GM18873 (cell line): ENCODE measurements at regions not wholly inside any gene's neighbourhood (a gene's known extent, or its start where the extent isn't known, plus 50 kb on each side); places are given as distances from the start of the nearest gene placed in this dataset.

Source experiments
- ATAC-seq: cut with Tn5 transposase; IDR thresholded peaks from one replicate; pipeline ENCODE4 v1.9.1; 2021; ENCODE audit warnings: mild to moderate bottlenecking, moderate library complexity, moderate number of reproducible peaks; ENCODE audit not compliant: unreplicated experiment, low FRiP score

GRCh38 chr2:82511894-82512293, 1947.2 kb downstream of the SUCLG1 start:
- ATAC-seq: no peak

DNA sequence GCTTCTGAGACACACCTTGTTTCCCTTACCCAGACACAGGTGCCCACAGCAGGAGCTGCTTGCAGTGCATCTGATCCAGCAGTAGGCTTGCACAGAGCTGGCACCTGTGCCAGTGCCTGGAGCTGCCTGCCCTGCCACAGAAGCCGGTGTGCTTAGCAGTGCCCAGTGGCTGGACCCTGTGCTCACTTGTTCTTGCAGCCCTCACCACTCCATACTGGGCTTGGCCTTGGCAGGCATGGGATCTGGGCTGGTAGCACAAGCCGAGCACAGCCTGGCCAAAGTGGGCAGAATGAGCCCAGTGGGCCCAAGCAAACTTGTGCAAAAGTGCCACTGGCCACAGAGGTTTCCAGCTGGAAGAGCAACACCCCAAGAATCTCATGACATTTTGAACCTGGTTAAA, 1950.4 kb downstream of the SUCLG1 start:
- no peak for ATAC-seq

DNA sequence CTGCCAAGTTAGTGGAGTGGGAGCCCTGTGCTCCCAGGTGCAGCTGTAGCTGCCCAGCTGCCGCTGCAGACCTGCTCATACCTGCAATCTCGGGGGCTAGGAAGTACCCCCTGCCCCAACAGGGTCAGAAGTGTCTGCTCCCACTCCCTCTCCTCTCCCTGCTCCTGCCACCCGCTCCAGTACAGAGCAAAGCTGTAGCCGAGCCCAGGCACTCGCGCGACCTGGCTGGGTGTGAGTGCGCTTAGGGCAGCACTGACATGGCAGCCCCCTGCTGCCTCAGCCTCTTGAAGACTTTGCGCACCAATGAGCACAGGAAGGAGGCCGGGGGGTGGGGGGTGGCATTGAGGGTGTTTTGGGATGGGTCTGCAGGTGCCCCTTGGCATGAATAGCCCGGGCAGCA, 1951.4 kb downstream of the SUCLG1 start:
- no peak for ATAC-seq

DNA sequence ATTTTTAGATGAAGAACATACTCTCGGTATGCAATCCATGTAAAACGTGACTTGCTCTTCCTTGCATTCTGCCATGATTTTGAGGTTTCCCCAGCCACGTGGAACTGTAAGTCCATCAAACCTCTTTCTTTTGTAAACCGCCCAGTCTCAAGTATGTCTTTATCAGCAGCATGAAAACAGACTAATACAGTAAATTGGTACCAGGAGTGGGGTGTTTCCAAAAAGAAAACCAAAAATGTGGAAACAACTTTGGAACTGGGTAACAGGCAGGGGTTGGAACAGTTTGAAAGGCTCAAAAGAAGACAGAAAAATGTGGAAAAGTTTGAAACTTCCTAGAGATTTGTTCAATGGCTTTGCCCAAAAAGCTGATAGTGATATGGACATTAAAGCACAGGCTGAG, 1957.9 kb downstream of the SUCLG1 start:
- no peak for ATAC-seq

- no peak for ATAC-seq
Observed at GRCh38 chr2:82498777-82499443, 1960.2 kb downstream of the SUCLG1 start.

GRCh38 chr2:82494739-82495138, 1964.3 kb downstream of the SUCLG1 start:
- ATAC-seq: no peak

DNA sequence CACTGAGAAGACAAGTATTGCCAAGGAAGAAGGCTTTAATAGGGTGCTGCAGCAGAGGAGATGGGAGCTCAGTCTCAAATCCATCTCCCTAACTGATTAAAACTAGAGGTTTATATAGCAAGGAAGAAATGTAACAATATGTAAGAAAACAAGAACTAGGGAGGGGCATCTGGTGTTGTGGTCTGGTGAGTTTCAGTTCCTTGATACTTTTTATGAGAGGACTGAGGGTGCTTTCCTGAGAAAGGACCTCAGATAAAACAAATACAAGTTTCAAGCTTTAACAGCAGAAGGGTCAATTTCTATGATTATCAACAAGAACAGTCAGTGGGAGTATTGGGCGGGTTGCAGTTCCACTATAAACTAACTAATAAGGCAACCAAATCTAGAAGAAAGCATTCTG, 1967.5 kb downstream of the SUCLG1 start:
- ATAC-seq: no peak

DNA sequence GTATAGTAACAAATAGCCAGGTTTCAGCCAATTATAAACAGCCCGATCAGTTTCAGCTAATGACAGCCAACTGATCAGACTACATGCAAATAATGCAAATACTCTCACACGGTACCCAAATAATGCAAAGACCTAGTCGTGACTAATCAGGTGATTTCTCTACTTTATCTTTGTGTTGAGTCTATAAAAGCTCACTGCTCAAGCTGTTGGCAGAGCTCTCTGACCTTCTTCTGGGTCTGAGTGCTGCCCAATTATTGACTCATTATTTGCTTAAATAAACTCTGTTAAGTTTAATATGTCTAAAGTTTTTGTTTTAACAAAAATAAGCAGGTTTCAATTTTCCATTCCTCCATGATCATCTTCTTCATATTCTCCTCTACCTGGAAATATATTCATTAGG, 1971.7 kb downstream of the SUCLG1 start:
- ATAC-seq: no peak

DNA sequence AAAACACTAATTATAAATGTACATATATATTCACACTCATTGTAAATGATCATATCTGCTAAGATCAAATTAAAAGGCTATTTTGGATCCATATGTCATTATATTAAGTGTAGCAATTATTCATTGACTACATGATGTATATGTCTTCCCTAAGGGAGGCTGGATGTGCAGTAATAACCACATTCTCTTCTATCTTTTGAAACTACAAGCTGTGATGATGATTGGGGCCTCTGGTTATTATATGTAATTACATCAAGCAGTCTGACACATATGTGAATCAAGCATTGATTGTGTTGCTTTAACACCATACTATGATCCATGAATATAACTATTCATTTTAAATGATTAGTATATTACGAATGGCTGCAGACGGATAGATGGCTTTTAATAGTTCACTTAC, 1973.4 kb downstream of the SUCLG1 start:
- no peak for ATAC-seq

DNA sequence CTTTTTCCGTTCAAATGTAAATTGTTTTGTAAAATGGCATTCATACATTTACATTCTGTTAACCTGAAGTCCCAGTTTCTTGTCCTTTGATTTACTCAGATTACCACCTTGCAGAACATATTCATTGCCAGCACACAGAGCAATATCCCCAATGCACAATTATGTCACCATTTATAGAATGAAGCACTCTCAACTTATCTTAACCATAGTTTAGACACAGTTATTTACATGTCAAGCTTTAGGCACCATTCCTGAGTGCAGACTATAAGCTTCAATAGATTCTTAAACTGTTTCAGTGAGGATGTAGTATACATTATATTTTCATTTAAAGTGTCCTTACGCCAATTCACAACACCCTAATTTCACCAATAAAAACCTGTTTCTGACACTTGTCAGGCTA, 1977.9 kb downstream of the SUCLG1 start:
- ATAC-seq: no peak

DNA sequence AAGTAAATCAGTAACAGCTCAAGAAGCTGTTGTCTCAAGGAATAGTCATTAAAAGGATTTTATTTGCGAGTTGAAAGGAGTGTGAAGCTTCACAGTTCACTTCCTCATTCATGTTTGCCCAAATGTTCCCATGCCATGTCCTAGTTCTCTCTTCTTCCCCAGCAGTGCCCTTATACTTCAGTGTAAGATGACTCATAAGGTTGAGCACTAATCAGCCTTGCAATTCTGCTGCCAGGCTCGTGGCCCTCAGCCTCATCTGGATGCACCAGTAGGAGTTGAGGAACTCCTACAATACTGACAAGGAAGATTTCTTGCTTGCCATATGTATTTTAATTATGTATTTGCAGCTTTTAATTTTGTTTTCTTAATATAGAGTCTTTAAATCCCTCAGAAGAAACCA, 1980.4 kb downstream of the SUCLG1 start:
- ATAC-seq: no peak

DNA sequence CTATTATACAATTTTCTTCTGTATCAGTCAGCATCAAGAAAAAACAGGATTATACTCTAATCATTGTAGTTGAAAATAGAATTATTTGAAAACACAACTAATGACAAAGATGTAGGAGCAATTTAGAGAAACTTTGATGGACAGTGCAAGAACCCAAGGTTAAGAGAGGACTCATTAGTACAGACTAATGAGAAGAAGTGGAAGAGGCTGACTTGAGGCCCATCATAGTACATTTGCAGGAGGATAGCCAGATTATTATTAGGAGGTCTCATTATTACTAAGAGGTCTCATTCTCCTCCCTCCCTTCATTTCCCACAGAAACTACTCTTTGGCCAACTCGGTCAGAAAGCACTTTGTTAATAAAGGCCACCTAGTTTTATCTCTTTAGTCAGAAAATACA, 1983.0 kb downstream of the SUCLG1 start:
- no peak for ATAC-seq

DNA sequence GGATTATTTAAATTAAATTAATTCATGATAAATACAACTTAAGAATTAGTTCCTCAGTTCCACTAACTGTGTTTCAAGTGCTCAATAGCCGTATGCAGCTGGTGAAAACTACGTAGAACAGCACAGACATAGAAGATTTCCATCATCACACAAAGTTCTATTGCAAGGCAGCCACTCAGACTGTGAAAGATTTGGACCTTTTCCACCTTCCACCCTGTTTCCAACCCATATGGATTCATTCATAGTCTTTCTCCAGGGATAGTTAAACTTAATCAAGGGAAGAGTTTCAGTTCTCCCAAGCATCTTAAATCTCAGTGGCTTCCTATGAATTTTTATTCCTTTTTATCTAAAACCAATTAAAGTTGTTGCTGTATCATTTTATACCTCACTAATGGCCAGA, 2030.8 kb downstream of the SUCLG1 start:
- ATAC-seq: no peak

GRCh38 chr2:82412021-82412420, 2047.1 kb downstream of the SUCLG1 start:
- no peak for ATAC-seq

- no peak for ATAC-seq
Observed at GRCh38 chr2:82411071-82411470, 2048.0 kb downstream of the SUCLG1 start.

DNA sequence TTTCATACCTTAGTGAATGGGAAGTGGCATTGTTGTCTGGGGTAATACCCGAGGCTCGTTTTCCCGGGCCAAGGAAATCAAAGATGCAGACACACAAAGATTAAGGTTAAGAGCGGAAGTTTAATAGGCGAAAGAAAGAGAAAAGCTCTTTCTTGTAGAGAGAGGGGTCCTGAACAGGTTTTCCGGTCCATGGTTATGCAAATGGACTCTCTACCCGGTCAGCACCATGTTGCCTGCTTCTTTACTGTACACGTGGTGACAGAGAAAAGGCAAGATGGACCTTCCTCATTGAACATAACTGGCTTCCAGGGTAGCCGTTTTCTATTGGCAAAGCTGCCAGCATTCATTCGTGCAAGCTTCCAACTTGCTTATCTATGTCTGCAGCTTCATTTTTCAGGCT, 2063.5 kb downstream of the SUCLG1 start:
- no peak for ATAC-seq

DNA sequence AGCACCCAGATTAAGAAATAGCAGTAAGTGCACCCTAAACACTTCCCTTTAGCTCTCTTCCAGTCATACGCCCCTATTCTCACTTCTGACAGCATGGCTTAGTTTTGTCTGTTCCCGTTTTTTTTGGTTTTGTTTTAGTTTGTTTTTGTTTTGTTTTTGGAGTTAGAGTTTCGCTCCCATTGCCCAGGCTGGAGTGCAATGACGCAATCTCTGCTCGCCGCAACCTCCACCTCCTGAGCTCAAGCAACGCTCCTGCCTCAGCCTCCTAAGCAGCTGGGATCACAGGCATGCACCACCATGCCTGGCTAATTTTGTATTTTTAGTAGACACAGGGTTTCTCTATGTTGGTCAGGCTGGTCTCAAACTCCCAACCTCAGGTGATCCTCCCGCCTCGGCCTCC, 2067.7 kb downstream of the SUCLG1 start:
- no peak for ATAC-seq

- no peak for ATAC-seq
Observed at GRCh38 chr2:82355622-82356021, 2051.1 kb upstream of the LRRTM1 start.

- ATAC-seq: no peak
Observed at GRCh38 chr2:82345910-82346309, 2041.4 kb upstream of the LRRTM1 start.

DNA sequence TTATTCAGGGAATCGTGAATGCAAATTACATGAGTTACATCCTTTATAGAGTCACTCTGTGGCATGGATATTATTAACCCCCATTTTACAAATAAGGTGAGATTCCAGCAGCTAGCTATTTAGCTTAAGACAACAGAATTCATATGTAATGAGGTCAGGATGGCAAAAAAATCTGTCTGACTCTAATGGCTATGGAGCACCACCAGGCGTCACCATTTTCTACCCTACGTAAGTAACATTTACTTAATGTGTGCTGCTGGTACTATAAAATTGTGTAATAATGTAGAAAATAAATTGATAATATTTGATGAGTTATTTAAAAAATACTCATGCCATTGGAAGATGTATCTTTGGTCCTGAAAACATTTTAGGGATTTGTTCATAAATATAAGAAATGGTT, 2040.1 kb upstream of the LRRTM1 start:
- ATAC-seq: no peak

DNA sequence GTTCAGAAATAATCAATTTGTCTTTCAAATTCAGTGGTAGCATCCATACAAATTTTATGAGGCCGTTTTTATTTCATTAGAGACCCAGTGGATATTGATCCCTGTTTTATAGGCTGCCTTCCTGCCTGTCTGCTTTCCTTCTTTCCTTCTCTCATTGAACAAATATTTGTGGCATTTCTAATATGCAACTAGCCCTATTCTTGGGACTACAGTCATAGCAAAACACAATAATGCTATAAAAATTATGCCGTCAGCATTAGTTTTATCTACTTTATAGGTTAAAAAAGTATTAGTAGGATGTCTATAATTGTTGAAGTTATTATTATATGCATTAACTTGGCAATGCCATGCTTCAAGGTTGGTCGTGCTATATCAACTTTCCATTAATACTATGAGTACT, 2037.8 kb upstream of the LRRTM1 start:
- ATAC-seq: no peak

GRCh38 chr2:82340578-82341053, 2036.1 kb upstream of the LRRTM1 start:
- ATAC-seq: no peak

- no peak for ATAC-seq
Observed at GRCh38 chr2:82339805-82340204, 2035.3 kb upstream of the LRRTM1 start.
